SJSA1 (cell line): ENCODE measurements at regions not wholly inside any gene's neighbourhood (a gene's known extent, or its start where the extent isn't known, plus 50 kb on each side); places are given as distances from the start of the nearest gene placed in this dataset.

Source experiments
- DNase-seq, 2 experiments: peaks; one replicate each; pipeline ENCODE4 v3.0.0-alpha.2; 2015 to 2020; ENCODE audit warnings: low spot score in 2 of 2, low read depth in 1 of 2
- H3K27ac ChIP-seq: fragments of 250-450 bp; sonication (Bioruptor Pico); 2 replicates; pipeline ENCODE4 v1.5.1; 2020; ENCODE audit warnings: mild to moderate bottlenecking, moderate library complexity
- H3K27me3 ChIP-seq: fragments of 250-450 bp; sonication (Bioruptor Pico); replicated peaks from 2 replicates; pipeline ENCODE4 v1.5.1; 2020; ENCODE audit warnings: mild to moderate bottlenecking, moderate library complexity
- H3K36me3 ChIP-seq: fragments of 250-450 bp; sonication (Bioruptor Pico); 2 replicates; pipeline ENCODE4 v1.5.1; 2020; ENCODE audit warnings: mild to moderate bottlenecking
- H3K4me1 ChIP-seq: fragments of 250-450 bp; sonication (Bioruptor Pico); replicated peaks from 2 replicates; pipeline ENCODE4 v1.6.1; 2021; ENCODE audit warnings: mild to moderate bottlenecking
- H3K4me3 ChIP-seq: fragments of 250-450 bp; sonication (Bioruptor Pico); 2 replicates; pipeline ENCODE4 v1.5.1; 2020; ENCODE audit warnings: mild to moderate bottlenecking
- H3K9me3 ChIP-seq: fragments of 250-450 bp; sonication (Bioruptor Pico); replicated peaks from 2 replicates; pipeline ENCODE4 v1.5.1; 2020; ENCODE audit warnings: mild to moderate bottlenecking

GRCh38 chr1:164347980-164348379, 211.0 kb upstream of the PBX1 start:
- no peaks in the 10 kb centered on the region for H3K36me3 ChIP-seq
- no peaks in the 10 kb centered on the region for H3K4me1 ChIP-seq
- H3K27ac ChIP-seq = no peak overlapping the region
- no peaks in the 10 kb centered on the region; the same call in 1 of the 2 replicates for H3K9me3 ChIP-seq
- no peaks in the 10 kb centered on the region for H3K27me3 ChIP-seq
- no peak for DNase-seq
- H3K4me3 ChIP-seq = no peak overlapping the region

DNA sequence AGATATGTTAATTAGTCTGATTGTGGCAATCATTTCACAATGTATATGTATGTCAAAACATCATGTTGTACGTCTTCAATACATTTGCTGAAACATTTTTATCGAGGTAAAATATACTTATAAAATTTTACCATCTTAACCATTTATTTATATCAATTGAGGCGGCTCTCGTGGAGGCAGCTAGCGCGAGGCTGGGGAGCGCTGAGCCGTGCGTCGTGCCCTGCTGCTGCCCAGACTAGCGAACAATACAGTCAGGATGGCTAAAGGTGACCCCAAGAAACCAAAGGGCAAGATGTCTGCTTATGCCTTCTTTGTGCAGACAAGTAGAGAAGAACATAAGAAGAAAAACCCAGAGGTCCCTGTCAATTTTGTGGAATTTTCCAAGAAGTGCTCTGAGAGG, 202.5 kb upstream of the PBX1 start:
- H3K27ac ChIP-seq = no peak overlapping the region
- H3K4me1 ChIP-seq = no peaks in the 10 kb centered on the region
- no peak for DNase-seq
- no peaks in the 10 kb centered on the region for H3K36me3 ChIP-seq
- H3K27me3 ChIP-seq = no peaks in the 10 kb centered on the region
- no peak overlapping the region for H3K4me3 ChIP-seq
- no peaks in the 10 kb centered on the region for H3K9me3 ChIP-seq

- DNase-seq = no peak
- Histone ChIP-seq H3K4me3 (no peak overlapping the region), H3K9me3 (no peaks in the 10 kb centered on the region), H3K27me3 (no peaks in the 10 kb centered on the region), H3K36me3 (no peaks in the 10 kb centered on the region), H3K27ac (no peak overlapping the region), H3K4me1 (no peaks in the 10 kb centered on the region)
Observed at GRCh38 chr1:164360265-164360664, 198.7 kb upstream of the PBX1 start.

DNA sequence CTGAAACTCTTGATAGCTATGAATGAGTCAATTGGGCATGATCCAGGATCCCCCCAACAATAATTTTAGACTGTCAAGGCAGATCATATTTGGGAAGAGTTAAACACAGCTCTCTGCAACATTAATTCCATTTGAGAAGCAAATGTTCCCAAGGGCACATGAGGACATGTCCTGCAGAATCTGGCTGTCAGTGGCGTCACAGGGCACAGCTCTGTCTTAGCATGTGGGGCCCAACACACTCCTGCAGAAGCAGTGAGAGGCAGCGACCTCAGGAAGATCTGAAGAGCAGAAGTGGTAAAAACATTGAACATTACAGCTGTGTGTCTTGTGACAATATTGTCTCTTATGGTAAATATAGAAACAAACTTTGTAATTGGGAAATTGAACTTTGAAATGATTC, 197.1 kb upstream of the PBX1 start:
- no peak overlapping the region for H3K27ac ChIP-seq
- H3K4me1 ChIP-seq = no peaks in the 10 kb centered on the region
- no peak for DNase-seq
- no peaks in the 10 kb centered on the region for H3K27me3 ChIP-seq
- no peaks in the 10 kb centered on the region for H3K36me3 ChIP-seq
- no peak overlapping the region for H3K4me3 ChIP-seq
- H3K9me3 ChIP-seq = no peaks in the 10 kb centered on the region

DNA sequence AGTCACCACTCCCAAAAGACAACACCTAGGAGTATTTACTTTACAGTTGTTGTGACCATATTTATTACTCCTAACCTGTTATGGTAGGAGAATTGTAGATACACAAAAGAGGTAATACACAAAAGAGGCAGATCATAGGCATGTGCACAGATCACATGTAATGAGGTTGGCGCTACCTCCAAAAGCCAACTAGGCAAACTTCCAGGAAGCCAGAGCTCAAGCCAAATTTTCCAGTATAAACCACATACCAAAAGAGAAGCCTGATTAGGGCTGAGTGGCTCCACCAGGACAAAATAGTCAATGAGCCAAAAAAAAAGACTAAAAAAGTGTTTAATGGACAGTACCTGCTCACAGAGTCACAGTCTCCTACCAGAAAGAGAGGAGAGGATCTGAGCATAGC, 195.0 kb upstream of the PBX1 start:
- Histone ChIP-seq H3K27me3 (no peaks in the 10 kb centered on the region), H3K4me3 (no peak overlapping the region), H3K36me3 (no peaks in the 10 kb centered on the region), H3K9me3 (no peaks in the 10 kb centered on the region), H3K27ac (no peak overlapping the region), H3K4me1 (no peaks in the 10 kb centered on the region)
- DNase-seq = no peak

GRCh38 chr1:164366014-164366413, 193.0 kb upstream of the PBX1 start:
- DNase-seq = no peak
- H3K36me3 ChIP-seq = no peaks in the 10 kb centered on the region
- H3K4me3 ChIP-seq = no peak overlapping the region
- no peaks in the 10 kb centered on the region for H3K4me1 ChIP-seq
- no peaks in the 10 kb centered on the region; the same call in 1 of the 2 replicates for H3K9me3 ChIP-seq
- no peaks in the 10 kb centered on the region for H3K27me3 ChIP-seq
- no peak overlapping the region for H3K27ac ChIP-seq

- H3K27ac ChIP-seq = no peak overlapping the region
- no peak overlapping the region for H3K4me3 ChIP-seq
- H3K36me3 ChIP-seq = no peaks in the 10 kb centered on the region
- H3K9me3 ChIP-seq = no peaks in the 10 kb centered on the region; the same call in 1 of the 2 replicates
- no peaks in the 10 kb centered on the region for H3K27me3 ChIP-seq
- no peaks in the 10 kb centered on the region for H3K4me1 ChIP-seq
- DNase-seq = no peak
Observed at GRCh38 chr1:164369698-164370365, 189.2 kb upstream of the PBX1 start.

DNA sequence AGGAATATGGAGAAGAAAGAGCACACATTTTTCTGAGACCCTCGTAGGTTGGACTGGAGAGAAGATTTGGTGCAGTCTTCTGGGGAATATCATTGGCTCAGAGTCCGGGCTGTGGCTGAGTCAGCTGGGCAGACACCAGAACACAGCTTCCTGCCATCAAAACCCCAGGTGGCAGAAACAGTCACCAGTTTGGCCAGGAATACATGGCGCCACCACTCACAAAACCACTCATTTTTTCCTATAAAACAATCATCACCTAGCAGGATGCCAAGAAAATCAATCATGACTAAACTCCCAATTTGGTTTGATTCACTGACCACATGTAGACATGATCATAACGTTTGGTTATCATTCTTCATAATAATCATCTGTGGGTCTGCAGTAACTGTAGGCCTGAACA, 178.1 kb upstream of the PBX1 start:
- DNase-seq = no peak

DNA sequence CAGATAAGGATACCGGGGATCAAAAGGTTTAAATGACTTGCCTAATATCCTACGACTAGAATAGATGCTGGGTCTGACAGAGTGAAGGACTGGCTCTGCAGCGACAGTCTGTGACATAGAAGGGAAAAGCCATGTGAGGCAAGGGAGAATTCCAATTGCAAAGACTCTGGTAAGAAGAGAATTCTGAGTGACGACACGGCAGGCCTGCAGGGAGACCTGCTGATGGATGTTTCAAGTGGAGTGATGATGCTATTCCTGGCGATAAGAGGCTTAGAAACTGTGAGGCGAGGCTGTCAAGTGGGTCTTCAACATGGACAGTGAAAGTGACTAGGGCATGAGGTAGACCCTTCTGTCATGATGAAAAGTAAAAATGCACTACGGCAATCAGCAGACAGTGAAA, 176.6 kb upstream of the PBX1 start:
- no peaks in the 10 kb centered on the region for H3K9me3 ChIP-seq
- H3K36me3 ChIP-seq = no peaks in the 10 kb centered on the region
- no peak for DNase-seq
- H3K4me1 ChIP-seq = no peaks in the 10 kb centered on the region
- H3K4me3 ChIP-seq = no peak overlapping the region
- H3K27me3 ChIP-seq = no peaks in the 10 kb centered on the region
- no peak overlapping the region for H3K27ac ChIP-seq

More for the DNA sequence above, 178.1 kb upstream of the PBX1 start:
- Histone ChIP-seq H3K27me3 (no peaks in the 10 kb centered on the region), H3K4me3 (no peak overlapping the region), H3K9me3 (no peaks in the 10 kb centered on the region), H3K36me3 (no peaks in the 10 kb centered on the region), H3K27ac (no peak overlapping the region), H3K4me1 (no peaks in the 10 kb centered on the region)

GRCh38 chr1:164384262-164384661, 174.7 kb upstream of the PBX1 start:
- Histone ChIP-seq H3K27me3 (no peaks in the 10 kb centered on the region), H3K36me3 (no peaks in the 10 kb centered on the region), H3K9me3 (no peaks in the 10 kb centered on the region), H3K4me3 (no peak overlapping the region), H3K4me1 (no peaks in the 10 kb centered on the region), H3K27ac (no peak overlapping the region)
- DNase-seq = no peak

GRCh38 chr1:164417016-164417704, 141.8 kb upstream of the PBX1 start:
- Histone ChIP-seq H3K36me3 (no peaks in the 10 kb centered on the region), H3K27ac (no peak overlapping the region), H3K4me1 (no peaks in the 10 kb centered on the region), H3K27me3 (no peaks in the 10 kb centered on the region), H3K4me3 (no peak overlapping the region), H3K9me3 (no peaks in the 10 kb centered on the region)
- DNase-seq = no peak

DNA sequence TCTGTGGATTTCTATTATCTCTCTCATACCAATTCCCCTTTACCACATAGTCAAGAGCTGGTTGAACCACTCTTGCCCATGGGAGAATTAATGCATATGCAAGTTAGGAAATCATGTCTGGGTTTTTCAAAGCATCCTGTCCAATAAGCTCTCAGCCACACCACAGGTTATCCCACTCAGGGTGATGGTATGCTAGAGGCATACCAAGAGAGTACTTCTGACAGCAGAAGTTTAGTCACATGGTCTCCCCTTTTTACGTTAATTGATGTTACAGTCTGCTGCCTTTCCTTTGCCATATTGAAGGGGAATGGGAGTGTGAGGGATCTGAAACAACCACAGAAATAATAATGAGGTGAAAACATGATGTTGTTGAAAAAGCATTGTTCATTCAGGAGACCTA, 135.8 kb upstream of the PBX1 start:
- no peak overlapping the region for H3K4me3 ChIP-seq
- H3K9me3 ChIP-seq = no peaks in the 10 kb centered on the region
- no peaks in the 10 kb centered on the region for H3K4me1 ChIP-seq
- no peaks in the 10 kb centered on the region for H3K36me3 ChIP-seq
- DNase-seq = no peak
- no peak overlapping the region for H3K27ac ChIP-seq
- 0 out of 2 replicates have a peak, but pooled peaks cover 5% of the 10 kb centered on the region for H3K27me3 ChIP-seq

DNA sequence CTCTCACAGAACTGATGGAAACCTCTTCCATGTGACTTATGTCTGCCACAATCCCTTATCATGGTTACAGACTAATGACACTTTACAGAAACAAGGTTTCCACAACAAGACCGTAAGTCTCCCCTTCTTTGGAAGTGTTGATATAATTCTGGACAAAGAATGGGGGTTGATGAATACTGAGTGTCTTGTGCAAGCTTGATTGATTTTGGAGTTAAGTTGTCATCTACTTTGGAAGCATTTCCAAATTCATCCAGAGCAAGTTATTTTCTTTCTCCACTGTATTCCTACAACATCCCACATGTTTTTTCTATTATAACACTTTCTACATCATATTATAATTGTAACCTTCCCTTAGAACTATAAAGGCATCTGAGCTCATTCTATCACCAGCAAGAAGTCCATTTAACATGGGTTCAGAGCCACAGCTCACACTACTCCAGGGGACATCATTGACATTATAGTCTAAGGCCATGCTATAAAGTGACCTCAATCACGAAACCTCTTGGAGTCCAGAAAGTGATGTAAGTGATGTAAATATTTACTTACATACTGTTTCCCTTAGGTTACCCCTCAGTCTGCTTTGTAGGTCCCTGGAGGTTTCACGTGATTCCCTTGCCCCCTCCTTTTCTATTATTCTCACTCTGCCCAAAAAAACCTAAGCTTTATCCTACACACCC, 125.7 kb upstream of the PBX1 start:
- no peaks in the 10 kb centered on the region for H3K27me3 ChIP-seq
- DNase-seq = no peak
- H3K4me1 ChIP-seq = no peaks in the 10 kb centered on the region
- no peaks in the 10 kb centered on the region for H3K9me3 ChIP-seq
- no peaks in the 10 kb centered on the region for H3K36me3 ChIP-seq
- no peak overlapping the region for H3K27ac ChIP-seq
- no peak overlapping the region for H3K4me3 ChIP-seq

DNA sequence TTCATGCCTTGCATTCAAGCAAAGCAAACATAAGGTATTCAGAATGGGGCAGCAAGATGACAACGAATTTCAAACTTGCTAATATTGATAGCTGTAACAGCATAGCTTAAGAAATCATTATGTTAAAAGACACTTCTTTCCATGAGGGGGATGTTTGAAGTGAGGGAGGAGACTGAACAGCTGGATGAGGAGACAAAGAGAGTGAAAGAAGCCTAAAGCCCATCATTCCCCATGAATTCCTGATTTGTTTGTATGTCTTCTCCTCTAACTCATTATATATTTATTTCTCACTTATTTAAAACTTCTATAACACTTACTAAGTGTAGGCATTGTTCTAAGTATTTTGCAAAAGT, 125.2 kb upstream of the PBX1 start:
- no peak for DNase-seq
- no peaks in the 10 kb centered on the region for H3K27me3 ChIP-seq
- H3K4me1 ChIP-seq = no peaks in the 10 kb centered on the region
- no peak overlapping the region for H3K4me3 ChIP-seq
- H3K36me3 ChIP-seq = no peaks in the 10 kb centered on the region
- H3K9me3 ChIP-seq = no peaks in the 10 kb centered on the region
- H3K27ac ChIP-seq = no peak overlapping the region
